Right forelimb (tissue), 1 donor: ENCODE measurements at regions not wholly inside any gene's neighbourhood (a gene's known extent, or its start where the extent isn't known, plus 50 kb on each side); places are given as distances from the start of the nearest gene placed in this dataset.

Experiments used
- DNase-seq: peaks from one replicate; pipeline ENCODE4 v3.0.0-alpha.2; 2018

DNA sequence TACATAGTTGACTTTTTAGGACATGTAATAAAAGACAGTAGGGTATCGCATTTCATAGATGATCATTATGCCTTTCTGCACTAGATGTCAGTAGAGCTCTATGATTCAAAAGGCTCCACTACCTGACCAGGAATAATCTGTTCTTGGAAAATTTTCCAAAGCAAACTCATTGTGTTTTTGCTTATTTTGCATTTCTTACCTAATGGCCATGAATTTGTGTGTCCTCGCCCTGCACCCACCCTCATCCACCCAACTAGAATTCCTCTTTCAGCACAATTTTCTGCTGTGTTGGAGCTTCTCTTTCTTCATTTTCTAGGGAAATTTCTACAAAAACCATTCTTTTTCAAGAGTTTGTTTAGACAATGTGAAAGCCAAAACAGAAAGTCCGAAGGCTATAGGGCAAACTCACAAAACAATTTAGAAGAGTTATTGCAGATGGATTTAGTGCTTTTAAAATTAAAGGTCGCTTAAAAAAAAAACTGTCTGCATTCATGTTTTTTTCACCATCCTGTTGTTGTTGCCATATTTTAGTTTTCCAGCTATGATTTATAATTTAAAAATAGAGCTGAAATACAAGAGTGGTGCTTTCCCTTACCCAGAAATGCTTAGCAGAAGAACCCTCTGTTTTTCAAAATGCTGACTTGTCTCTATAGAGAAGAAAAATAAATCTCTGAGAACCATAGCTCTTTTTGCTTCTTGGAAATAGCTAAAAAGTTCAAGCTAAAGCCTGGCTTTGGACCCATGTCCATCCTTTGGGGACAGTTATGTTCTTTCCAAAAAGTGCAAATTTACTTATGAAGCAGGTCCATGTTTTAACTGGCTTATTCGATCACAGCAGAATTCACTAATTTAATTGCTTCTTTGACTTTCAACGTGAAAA lies 183.7 kb downstream of the SPATA18 start:
- no peak for DNase-seq

DNA sequence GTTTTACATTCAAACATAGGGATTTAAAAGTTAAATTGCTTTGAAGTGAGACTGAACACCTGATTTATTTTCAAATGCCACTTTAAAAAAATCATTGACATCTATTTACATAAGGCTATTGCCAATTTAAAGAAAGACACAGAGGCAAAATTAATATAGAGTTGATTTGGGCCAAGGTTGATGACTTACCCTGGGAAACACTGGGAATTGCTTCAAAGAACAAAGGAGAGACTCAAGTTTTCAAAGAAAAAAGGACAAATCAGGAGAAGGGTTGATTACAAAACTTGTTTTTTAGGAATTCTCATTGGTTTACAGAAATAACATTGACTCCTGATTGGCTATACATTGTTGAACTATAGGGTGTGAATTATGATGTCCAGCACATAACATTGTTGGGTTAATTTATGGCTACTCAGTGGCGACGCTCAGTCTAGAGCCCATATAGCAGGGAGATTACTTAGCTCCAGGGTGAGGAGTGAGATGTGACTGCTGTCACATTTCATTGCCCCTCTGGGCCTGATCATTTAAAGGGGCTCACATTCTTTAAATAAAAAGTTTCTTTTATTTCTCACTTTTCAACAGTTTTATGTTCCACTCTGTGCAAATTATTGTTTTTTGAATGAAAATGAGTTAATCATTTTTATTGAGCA lies 184.6 kb downstream of the SPATA18 start:
- DNase-seq, result no peak

DNA sequence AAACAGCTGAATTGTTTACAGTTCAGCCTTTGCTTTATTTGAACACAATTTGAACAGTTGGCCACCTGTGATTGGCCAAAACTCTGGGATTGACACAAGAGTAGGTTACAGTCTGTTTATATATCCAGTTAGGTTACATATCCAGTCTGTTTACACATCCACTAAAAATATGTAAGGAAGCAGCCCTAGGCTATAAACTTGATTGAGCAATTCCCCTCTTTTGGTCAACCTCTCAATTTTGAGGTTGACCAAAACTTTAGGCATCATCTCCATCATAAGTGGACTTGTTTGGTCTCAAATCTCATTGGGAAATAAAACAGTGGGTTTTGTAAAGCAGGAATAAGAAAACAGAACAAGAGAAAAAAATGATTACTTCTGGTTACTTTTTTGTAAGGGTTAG lies 190.8 kb downstream of the SPATA18 start:
- no peak for DNase-seq

DNA sequence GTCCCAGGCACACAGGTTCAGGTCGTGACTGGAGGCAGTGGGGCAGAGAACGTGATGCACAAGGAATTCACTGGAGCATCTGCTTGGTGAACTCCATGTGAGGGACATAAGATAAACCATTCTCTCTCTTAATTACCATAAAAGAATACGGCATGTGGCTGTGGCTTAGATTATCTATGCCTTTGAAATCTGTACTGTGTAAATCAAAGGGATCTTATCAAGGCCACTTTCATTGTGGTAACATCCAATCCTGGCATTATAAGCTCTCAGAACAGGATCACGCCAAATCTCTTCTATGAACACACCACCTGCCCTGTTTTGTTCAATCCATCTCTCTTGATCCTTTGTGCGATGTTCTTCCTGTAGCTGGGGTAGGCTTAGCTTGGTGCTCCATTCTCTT lies 192.3 kb downstream of the SPATA18 start:
- DNase-seq, result no peak

DNA sequence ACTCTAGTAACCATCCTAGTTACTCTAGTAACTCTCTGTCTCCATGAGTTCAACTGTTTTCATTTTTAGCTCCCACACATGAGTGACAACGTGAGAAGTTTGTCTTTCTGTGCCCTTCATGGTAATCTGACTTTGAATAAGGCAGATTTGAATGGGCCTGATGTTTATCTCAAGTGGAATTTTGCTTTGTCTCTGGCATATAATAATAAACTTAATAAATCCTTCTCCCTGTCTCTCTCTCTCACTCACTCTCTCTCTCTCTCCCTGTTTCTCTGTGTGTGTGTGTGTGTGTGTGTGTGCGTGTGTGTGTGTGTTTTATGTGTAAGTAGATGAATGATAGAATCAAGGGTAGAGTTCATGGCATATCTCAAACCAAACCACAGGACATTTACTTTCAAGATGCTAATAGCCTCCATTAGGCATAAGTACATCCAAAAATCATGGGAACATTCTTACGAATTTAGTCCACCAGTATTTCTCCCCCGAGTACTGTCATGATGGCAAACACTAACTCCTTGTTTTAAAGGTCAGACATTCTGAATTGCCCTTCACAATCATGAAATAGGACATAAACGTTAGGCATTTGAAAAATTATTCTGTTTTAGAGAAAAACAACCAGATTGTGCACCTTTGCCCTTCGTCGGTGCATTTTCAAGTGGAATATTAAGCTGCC lies 193.1 kb downstream of the SPATA18 start:
- DNase-seq, result no peak

DNA sequence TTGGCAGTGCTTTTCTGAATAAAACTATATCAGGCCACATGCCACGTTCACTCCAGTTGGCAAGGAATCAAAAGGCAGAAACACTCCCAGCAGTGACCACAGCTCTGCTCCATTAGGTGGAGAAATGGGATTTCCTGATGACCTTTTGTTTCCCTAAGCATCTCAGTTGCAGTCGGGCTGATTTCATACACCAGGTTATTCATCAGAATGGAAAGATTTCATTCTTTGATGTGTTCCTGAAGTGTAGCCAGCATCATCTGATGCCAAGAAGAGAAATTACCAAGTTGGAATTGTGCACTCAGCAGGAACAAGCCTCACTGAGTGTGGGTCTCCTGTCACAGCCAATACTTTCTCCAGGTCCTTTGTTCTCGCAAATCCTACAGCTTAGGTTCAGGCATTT lies 193.7 kb downstream of the SPATA18 start:
- no peak for DNase-seq

DNA sequence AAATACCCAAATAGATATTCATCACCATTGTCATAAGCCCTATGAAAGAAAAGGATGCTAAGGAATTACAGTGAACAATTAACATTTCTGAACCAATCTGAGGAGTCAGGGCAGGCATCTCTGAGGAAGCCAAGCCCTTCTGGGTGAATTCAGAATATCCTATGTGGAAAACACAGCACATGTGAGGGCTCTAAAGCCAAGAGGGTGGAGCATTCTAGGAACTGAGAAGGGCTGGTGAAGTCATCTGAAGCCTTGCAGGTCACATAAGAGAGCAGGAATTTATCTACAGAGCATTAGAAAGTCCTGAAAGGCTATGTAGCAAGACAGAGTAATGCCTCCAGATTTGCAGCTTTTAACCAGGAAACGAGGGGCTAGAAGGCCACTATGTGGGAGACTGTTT lies 195.7 kb downstream of the SPATA18 start:
- no peak for DNase-seq

DNA sequence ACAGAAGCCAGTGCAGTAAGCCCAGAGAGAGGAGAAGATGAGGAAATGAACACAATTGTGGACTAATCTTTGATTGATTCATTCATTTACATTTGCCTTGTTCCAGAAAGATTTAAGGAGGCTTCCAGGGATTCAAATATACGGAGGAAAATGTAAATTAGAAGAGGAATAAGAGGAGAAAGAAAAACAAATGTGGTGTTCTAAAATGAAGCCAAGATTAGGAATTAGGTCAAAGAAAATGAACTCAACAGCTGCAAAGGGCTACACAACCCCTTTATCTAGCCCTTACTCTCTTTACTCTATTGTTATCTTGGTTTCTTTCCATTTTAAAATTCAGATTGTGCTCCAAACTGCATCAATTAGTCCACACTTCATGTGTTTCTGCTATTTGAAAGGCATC lies 196.8 kb downstream of the SPATA18 start:
- no peak for DNase-seq

DNA sequence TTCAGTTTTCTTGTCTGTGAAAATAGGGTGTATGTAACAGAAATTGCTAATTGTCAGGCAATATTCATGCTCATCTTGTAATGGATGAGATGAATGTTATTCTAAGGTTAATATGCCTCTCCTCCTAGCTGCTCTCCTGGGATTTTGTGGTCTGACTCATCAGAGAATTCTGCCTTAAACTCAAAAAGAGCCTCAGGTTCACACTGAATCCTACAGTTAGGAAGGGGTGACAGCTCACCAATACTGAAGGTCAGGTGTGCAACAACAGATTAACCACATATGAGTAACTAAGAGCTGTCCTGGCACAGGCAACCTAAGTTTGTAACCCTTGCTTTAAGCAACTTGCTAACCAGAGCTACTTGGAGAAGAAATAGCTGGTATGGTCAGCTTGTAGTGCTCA lies 197.7 kb downstream of the SPATA18 start:
- DNase-seq, result no peak

DNA sequence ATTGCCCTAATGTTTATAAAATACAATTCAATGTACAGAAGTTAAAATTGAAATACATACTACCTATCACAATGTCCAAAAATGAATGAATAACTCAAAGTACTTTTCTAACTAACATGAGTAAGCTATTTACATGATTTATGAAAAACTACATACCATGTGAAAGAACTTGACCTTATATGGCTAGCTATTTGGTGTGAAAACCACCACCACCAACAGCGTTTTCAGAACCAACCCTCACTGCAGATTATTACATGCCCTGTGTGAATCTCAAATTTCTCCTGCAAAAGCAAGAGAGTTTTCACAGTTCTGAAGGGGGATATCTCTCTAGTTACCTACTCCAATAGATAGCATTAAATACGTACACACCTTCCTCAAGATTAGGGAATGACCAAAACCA lies 198.5 kb downstream of the SPATA18 start:
- DNase-seq, result no peak

DNA sequence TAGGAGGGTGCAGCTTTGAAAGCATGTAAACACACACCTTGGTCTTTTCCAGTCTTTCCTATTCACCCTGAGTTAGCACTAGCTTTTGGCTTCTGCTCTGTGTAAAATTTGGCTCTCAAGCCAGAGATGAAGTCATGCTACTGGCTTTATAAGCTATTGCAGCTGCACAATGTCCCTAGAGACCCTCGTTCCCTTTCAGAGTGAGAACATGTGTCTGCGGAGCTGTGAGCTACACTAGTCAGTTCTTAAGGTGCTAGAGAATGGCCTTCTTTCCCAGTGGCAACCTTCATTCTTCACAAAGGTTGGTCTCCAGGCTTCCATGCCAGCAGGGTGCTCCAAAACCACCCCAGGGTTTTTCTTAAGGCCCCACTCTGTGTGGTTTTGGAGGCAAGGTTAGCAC lies 199.1 kb downstream of the SPATA18 start:
- DNase-seq, result peak; percentile 76

DNA sequence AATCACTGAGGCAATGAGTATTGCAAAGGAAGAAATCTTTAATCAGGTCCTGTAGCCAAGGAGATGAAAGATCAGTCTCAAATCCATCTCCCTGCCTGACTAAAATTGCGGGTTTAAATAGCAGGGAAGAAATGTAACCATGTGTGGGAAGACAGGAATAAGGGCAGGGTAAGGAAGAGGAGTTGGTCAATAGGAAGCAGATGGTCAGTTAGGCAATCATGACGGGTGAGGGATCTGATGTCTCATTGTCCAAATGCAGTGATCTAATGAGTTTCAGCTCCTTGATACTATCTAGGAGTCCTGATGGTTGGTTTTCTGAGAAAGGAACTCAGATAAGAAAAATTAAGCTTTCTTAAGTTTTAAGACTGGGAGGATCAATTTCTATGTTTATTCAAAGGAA lies 200.8 kb downstream of the SPATA18 start:
- DNase-seq, result no peak

DNA sequence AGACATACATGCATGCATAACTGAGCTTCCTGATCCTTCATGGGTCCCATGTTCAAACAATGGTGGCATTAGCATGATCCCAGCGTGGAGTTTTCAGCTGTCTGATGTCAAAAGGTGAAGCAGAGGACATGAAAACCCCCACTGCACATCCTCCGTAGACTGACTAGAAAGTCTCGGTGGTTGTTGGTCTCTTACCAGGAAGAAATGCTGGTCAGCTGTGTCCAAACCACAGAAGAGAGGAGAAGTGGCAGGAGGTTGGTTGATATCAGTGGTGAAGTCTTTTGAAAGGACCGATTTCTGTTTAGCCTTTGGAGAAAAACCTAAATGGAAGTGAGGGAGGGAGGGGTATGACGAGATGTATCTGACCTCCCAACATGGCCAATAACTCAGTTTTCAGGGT lies 201.9 kb downstream of the SPATA18 start:
- no peak for DNase-seq

DNA sequence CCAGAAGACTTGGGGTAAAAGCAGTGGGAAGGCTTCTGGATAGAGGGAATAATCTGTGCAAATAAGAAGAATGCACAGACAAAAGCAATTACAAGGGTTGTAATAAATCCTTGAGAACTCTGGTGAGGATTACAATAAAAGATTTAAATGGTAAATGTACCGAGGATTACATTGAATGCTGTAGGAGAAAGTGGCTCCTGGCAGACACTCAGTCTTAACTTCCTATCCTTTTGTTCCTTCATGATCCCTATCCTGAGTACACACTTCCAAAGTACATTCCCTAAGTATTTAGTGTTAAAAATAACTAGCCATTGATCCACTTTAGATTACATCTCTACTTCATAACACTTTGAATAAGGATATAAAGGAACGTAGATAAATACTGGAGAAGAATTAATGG lies 205.4 kb downstream of the SPATA18 start:
- DNase-seq, result no peak

DNA sequence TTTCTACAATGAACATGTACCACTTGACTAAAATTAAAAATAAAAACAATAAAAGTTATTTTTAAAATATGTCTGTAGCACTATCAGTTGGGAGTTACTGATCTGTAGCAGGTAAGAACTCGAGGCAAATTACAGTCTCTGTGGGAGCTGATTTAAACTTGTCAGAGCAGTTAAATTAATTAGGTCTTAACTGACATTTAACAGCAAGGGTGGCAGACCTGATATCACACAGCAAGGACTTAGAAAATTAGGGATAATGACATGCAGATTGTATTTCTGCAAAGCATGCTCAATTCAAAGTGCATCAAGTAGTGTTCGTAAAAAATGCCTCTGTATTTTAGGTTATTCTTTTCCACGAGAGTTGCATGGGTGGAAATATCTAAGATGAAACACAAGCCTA lies 208.9 kb downstream of the SPATA18 start:
- DNase-seq, result no peak

DNA sequence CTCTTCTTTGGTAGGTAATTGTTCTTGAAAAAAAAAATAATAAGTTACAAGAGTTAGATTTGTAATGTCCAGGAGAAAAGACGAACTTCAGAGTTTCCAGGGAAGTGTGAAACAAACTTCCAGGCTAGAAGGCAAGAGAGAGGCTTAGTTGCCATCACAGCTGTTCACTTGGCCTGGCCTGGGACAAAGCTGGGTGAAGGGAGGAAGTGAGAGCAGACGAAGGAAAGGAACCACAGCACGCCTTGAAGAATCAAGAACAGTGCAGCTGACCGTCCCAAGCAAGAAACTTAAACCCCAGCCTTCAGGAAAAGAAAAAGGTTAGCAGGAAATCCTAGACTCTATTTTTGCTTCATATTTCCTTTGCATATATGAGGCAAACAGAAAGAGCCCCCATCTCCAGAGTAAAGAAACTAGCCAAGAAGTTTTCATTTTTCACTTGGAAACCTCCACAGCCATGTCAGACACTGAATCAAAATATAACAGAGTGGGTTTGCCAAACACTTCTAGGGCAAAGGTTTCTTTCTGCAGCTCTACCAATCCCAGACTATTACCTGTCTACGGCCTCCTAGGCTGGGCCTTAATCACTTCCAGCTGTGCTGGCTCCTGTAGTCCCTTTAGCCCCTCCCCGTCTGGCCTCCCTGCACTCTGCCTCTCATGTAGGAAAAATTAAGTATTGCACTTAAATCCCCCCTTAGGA lies 209.6 kb downstream of the SPATA18 start:
- DNase-seq, result peak; percentile 83

DNA sequence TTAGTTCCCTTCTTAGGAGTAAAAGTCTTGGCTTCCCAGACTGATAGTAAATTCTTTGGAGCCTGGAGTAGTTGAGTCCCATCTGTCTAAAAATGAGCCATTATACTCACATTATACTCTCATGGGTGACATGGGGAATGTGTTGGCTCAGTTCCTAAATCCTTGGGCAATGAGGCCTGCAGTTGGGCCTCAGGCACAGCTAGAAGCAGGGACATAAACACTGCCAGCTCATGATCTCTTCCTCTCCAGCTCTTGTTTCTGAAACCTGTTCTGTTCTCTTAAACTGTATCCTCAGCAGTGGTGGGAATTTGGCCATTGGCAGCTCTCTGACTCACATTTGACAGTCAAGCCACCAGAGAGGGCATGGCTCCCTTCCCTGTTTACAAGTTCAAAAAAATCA lies 212.5 kb downstream of the SPATA18 start:
- no peak for DNase-seq

DNA sequence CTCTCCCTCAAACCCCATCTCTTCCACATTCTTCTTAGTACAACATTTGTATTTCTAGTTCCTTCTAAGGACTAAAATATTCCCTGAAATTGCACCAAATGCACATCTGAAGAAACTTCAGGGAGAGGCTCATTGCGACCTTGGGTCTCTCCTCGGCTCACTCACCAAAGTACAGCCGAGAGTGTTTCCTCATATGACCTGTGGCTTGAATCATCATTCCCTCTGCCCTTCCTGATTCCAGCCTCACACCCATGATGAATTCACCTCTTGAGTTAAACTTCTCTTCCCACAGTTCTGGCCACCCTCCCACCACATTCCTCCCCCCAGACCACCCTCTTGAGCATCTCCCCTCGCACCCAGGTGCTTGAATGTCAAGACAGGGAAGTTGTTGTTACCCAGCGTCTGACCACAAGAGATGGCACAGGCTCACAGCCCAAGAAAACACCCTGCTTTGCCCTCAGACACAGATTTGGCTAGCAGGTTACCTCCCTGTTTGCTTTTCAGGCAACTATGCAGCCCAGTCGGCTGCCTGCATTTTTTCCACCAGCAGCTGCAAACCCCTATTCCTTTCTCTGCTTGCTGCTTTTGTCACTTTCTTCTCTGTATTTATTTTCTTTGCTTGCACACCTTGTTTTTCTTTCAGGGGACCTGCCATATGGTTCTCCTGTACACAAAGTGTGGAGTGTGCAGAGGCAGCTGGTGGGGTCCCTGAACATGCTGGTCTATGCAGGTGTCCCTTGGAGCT lies 214.8 kb downstream of the SPATA18 start:
- no peak for DNase-seq

DNA sequence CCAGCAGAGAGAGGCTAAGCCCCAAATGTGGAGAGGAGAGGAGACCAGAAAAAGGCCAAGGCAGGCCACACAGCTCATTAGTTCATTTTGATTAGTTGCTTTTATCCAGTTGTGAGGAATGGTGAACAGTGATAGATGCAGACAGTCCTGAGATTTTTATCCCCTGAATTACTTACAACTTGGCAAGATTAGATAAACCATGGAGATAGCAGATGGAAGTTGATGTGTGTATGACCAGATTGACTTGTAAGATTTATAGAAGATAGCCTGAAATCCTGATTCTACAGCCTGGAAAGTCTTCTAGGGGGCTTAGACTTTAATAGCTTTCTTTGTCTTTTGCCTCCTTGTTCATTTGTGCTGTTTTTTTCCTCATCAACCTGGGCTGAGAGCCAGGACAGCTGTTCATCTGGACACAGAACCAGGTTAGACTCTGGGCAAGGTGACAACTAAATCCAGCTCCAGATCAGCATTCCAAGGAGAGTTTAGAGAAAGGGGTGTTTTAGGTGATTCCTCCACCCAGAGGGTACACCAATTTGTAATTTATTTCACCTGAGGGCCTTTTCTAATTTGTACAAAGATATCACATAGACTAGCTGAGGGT lies 215.5 kb downstream of the SPATA18 start:
- DNase-seq, result no peak

DNA sequence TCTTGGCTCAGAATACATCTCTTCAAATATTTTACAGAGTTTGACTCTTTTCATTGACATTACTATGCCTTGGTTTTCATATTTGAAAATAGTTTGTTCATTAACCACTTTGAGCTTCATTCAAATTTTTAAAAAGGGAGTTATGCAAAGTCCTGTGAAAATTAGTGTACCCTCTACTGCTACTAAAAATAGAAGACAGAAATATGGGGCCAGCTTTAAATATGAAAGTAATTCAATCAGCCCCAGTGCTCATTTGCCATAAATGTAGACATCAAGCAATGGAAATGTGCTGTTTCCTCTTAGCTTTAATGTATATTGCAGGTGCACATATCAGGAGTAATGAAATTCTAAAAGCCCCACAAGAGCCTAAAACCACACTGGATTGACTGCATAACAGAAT lies 218.7 kb downstream of the SPATA18 start:
- no peak for DNase-seq

DNA sequence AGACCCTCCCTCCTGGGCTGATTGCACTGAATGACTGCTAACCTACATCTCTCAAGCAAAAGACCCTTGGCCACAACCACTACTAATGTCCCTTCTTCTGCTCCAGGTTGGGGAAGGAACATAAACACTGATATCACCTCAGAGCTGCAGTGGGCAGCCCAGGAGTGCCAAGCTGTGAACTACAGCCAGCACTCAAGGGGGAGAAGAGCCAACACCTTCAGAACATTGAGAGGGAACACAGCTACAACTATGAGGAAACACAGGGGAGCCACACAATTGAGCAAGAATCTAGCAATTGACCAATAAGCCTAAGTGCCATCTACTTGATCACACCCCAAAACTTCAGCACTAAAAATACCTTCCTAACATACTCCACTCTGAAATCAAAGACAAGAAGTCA lies 222.8 kb downstream of the SPATA18 start:
- DNase-seq, result no peak

DNA sequence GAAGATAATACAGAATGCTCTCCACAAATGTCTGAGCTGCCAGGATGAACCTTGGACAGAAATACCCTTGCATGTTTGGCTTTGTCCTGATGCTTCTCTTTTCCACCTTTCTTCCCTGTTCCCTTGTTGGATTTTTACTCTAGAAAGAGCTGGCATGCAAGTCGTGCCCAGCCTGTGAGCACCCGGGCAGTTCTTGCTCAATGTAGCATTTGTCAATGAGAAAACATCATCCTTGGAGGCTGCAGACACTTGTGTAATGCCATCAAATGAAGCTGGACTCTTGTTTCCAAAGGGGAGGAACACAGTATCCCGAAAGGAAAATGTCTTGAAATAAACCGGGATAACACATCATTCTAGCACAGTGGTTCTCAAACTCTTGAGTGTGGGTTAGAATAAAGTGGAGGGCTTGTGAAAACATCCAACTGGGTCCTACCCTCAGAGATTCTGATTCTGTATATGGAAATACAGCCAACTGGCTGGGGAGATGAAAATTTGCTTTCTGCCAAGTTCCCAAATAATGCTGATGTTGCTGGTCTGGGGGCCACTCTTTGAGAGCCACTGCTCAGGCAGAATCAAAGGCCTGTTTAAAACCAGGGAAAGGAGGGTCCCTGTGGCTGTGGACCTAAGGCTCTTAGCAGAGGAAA lies 237.2 kb downstream of the SPATA18 start:
- DNase-seq, result no peak
